ENCODE measurements at regions not wholly inside any gene's neighbourhood (a gene's known extent, or its start where the extent isn't known, plus 50 kb on each side); places are given as distances from the start of the nearest gene placed in this dataset.

GRCh38 chr13:86655561-86655960 is 856.3 kb upstream of the SLITRK6 start:
- Histone ChIP-seq H2AFZ (ENCODE audit: low read length) (no peak overlapping the region), H3K79me2 (ENCODE audit: insufficient read depth, low read length) (no peaks in the 10 kb centered on the region), H3K4me2 (ENCODE audit: low read depth, low read length) (no peak overlapping the region), H3K9ac (ENCODE audit: insufficient read depth, low read depth, low read length) (no peak overlapping the region), H3K27me3 (ENCODE audit: control insufficient read depth in 1 of 2, insufficient read depth in 2 of 2, low read length in 2 of 2) (no peaks in the 10 kb centered on the region), H3K36me3 (replicated peaks in 1 of 2; ENCODE audit: control insufficient read depth in 1 of 2, insufficient read depth in 2 of 2, low read length in 2 of 2) (no peaks in the 10 kb centered on the region), H3K4me1 (ENCODE audit: insufficient read depth, low read length) (no peaks in the 10 kb centered on the region), H4K20me1 (ENCODE audit: insufficient read depth, low read length) (no peaks in the 10 kb centered on the region), H3K9me3 (ENCODE audit: low read length) (no peaks in the 10 kb centered on the region), H3K4me3 (replicated peaks in 1 of 3; ENCODE audit: insufficient read depth in 1 of 3, low read depth in 2 of 3, low read length in 3 of 3) (no peak overlapping the region), H3K27ac (ENCODE audit: extremely low read length, insufficient read depth, low read length) (no peak overlapping the region)
- FAIRE-seq (no peak), ATAC-seq (no peak), DNase-seq (ENCODE audit: low spot score) (no peak)
- in situ Hi-C loops (cut with HindIII; ENCODE audit: extremely low pct_ligation_motif_present, low pct_unique_long_range_greater_than_20kb), result no loop called here
- BruUV-seq (replicated peaks), result no TSS peak
- ChIA-PET CTCF (ENCODE audit: low intra/inter-chr PET ratio, low total read pairs) (no interaction called here), POLR2A (no interaction called here)
- TF ChIP-seq ZNF343 (CRISPR knock-in tag; IDR thresholded peaks at IDR 0.05) (no peak), MAFF (IDR thresholded peaks at IDR 0.05; ENCODE audit: low read depth, low read length) (0 out of 2 replicates have a peak, but pooled peaks have one; percentile 31), ZFX (CRISPR knock-in tag; IDR thresholded peaks at IDR 0.05; ENCODE audit: low read depth) (no peak), MAFK (conservative IDR thresholded peaks at IDR 0.05 in 1 of 2, IDR thresholded peaks at IDR 0.05 in 1 of 2; ENCODE audit: low read length in 2 of 2) (peak in 1 of 2 experiments; percentile 29; a peak in 1 of 4 replicates)
- intact Hi-C loops (cut with micrococcal nuclease; ENCODE audit: unreplicated experiment), result no loop called here
- WGBS (ENCODE audit: low lambda C conversion rate), result 54% methylated on average over 3 of the region's 3 CpGs

GRCh38 chr13:86660090-86660489 is 860.9 kb upstream of the SLITRK6 start:
- ChIA-PET POLR2A (no interaction called here), CTCF (ENCODE audit: low intra/inter-chr PET ratio, low total read pairs) (no interaction called here)
- Histone ChIP-seq H3K4me1 (ENCODE audit: insufficient read depth, low read length) (no peaks in the 10 kb centered on the region), H3K79me2 (ENCODE audit: insufficient read depth, low read length) (no peaks in the 10 kb centered on the region), H2AFZ (ENCODE audit: low read length) (no peak overlapping the region), H3K27me3 (ENCODE audit: control insufficient read depth in 1 of 2, insufficient read depth in 2 of 2, low read length in 2 of 2) (no peaks in the 10 kb centered on the region), H3K36me3 (replicated peaks in 1 of 2; ENCODE audit: control insufficient read depth in 1 of 2, insufficient read depth in 2 of 2, low read length in 2 of 2) (no peaks in the 10 kb centered on the region), H4K20me1 (ENCODE audit: insufficient read depth, low read length) (no peaks in the 10 kb centered on the region), H3K9ac (ENCODE audit: insufficient read depth, low read depth, low read length) (no peak overlapping the region), H3K9me3 (ENCODE audit: low read length) (no peaks in the 10 kb centered on the region), H3K4me3 (replicated peaks in 1 of 3; ENCODE audit: insufficient read depth in 1 of 3, low read depth in 2 of 3, low read length in 3 of 3) (no peak overlapping the region), H3K27ac (ENCODE audit: extremely low read length, insufficient read depth, low read length) (no peak overlapping the region), H3K4me2 (ENCODE audit: low read depth, low read length) (no peak overlapping the region)
- 71% methylated on average over 1 of the region's 1 CpG for WGBS (ENCODE audit: low lambda C conversion rate)
- no TSS peak for BruUV-seq (replicated peaks)
- DNase-seq (ENCODE audit: low spot score) (no peak), FAIRE-seq (no peak), ATAC-seq (no peak)
- in situ Hi-C loops (cut with HindIII; ENCODE audit: extremely low pct_ligation_motif_present, low pct_unique_long_range_greater_than_20kb) (no loop called here), intact Hi-C loops (cut with micrococcal nuclease; ENCODE audit: unreplicated experiment) (no loop called here)
- no peak for TF ChIP-seq GATA4 (IDR thresholded peaks at IDR 0.05; ENCODE audit: borderline replicate concordance, low read depth)
- TF ChIP-seq SAFB2 (CRISPR knock-in tag; IDR thresholded peaks at IDR 0.05; ENCODE audit: borderline replicate concordance, low read depth), result no peak
- TF ChIP-seq SNAI1 (CRISPR knock-in tag; IDR thresholded peaks at IDR 0.05; ENCODE audit: borderline replicate concordance), result no peak
- TF ChIP-seq FIP1L1 (IDR thresholded peaks at IDR 0.05; ENCODE audit: borderline replicate concordance, insufficient read depth, low read depth, low read length), result no peak
- no peak for TF ChIP-seq ZNF253 (CRISPR knock-in tag; IDR thresholded peaks at IDR 0.05; ENCODE audit: borderline replicate concordance)
- no peak for TF ChIP-seq XBP1 (CRISPR knock-in tag; IDR thresholded peaks at IDR 0.05)
- TF ChIP-seq ZNF569 (CRISPR knock-in tag; IDR thresholded peaks at IDR 0.05; ENCODE audit: borderline replicate concordance), result no peak
- TF ChIP-seq KAT8 (CRISPR knock-in tag; IDR thresholded peaks at IDR 0.05), result no peak
- TF ChIP-seq ARID2 (CRISPR knock-in tag; IDR thresholded peaks at IDR 0.05; ENCODE audit: borderline replicate concordance), result no peak
- TF ChIP-seq POLR2AphosphoS2 (IDR thresholded peaks at IDR 0.05; ENCODE audit: low read depth, low read length), result no peak
- no peak for TF ChIP-seq ZBED4 (CRISPR knock-in tag; IDR thresholded peaks at IDR 0.05; ENCODE audit: borderline replicate concordance)
- no peak for TF ChIP-seq NR2F1 (CRISPR knock-in tag; IDR thresholded peaks at IDR 0.05)
- no peak for TF ChIP-seq ZSCAN30 (CRISPR knock-in tag; IDR thresholded peaks at IDR 0.05)

Data from HepG2 (cell line).